HL-60 (cell line): ENCODE measurements at regions not wholly inside any gene's neighbourhood (a gene's known extent, or its start where the extent isn't known, plus 50 kb on each side); places are given as distances from the start of the nearest gene placed in this dataset.
"Not testable (repeated sequence)": the region's sequence is repeated elsewhere in the genome, so short reads cannot be mapped to it uniquely, and the experiment has no call there.

Source experiments
- DNase-seq, 2 experiments: peaks; one replicate each; pipeline ENCODE4 v3.0.0-alpha.2; 2010 to 2020; ENCODE audit warnings: low read depth in 1 of 2, low spot score in 1 of 2
- H3K27ac ChIP-seq: fragments of 250-450 bp; sonication (Bioruptor Pico); replicated peaks from 2 replicates; pipeline ENCODE4 v1.5.1; 2020; ENCODE audit warnings: mild to moderate bottlenecking, moderate library complexity
- H3K27me3 ChIP-seq: fragments of 250-450 bp; sonication (Bioruptor Pico); 2 replicates; pipeline ENCODE4 v1.5.1; 2021; ENCODE audit warnings: mild to moderate bottlenecking, moderate library complexity; ENCODE audit not compliant: insufficient read depth, poor library complexity, severe bottlenecking
- H3K4me3 ChIP-seq: replicated peaks from 2 replicates; pipeline ENCODE4 v1.5.1; 2011; ENCODE audit warnings: mild to moderate bottlenecking, control low read depth, low read length; ENCODE audit not compliant: insufficient read depth
- CTCF ChIP-seq: IDR thresholded peaks from one replicate; pipeline ENCODE4 v1.5.1; 2011; ENCODE audit warnings: low read length, control low read depth, inconsistent platforms; ENCODE audit not compliant: insufficient read depth
- GABPA ChIP-seq: IDR thresholded peaks from 2 replicates; pipeline ENCODE4 v1.6.1; 2012; ENCODE audit warnings: low read depth
- POLR2AphosphoS5 ChIP-seq: IDR thresholded peaks from 2 replicates; pipeline ENCODE4 v1.6.1; 2012; ENCODE audit warnings: low read depth
- SPI1 ChIP-seq: IDR thresholded peaks from 2 replicates; pipeline ENCODE4 v1.6.1; 2012; ENCODE audit warnings: low read depth, mild to moderate bottlenecking, borderline replicate concordance
- TF ChIP-seq, protein P1 (sequence below): IDR thresholded peaks from 2 replicates; pipeline ENCODE4 v1.6.1; 2012; ENCODE audit warnings: low read depth; ENCODE audit not compliant: insufficient replicate concordance

- Histone ChIP-seq H3K27me3 (no peaks in the 10 kb centered on the region), H3K4me3 (no peak overlapping the region), H3K27ac (no peak overlapping the region)
- DNase-seq = no peak
- TF ChIP-seq CTCF (no peak), POLR2AphosphoS5 (no peak), GABPA (no peak)
- TF ChIP-seq, protein P1, sequence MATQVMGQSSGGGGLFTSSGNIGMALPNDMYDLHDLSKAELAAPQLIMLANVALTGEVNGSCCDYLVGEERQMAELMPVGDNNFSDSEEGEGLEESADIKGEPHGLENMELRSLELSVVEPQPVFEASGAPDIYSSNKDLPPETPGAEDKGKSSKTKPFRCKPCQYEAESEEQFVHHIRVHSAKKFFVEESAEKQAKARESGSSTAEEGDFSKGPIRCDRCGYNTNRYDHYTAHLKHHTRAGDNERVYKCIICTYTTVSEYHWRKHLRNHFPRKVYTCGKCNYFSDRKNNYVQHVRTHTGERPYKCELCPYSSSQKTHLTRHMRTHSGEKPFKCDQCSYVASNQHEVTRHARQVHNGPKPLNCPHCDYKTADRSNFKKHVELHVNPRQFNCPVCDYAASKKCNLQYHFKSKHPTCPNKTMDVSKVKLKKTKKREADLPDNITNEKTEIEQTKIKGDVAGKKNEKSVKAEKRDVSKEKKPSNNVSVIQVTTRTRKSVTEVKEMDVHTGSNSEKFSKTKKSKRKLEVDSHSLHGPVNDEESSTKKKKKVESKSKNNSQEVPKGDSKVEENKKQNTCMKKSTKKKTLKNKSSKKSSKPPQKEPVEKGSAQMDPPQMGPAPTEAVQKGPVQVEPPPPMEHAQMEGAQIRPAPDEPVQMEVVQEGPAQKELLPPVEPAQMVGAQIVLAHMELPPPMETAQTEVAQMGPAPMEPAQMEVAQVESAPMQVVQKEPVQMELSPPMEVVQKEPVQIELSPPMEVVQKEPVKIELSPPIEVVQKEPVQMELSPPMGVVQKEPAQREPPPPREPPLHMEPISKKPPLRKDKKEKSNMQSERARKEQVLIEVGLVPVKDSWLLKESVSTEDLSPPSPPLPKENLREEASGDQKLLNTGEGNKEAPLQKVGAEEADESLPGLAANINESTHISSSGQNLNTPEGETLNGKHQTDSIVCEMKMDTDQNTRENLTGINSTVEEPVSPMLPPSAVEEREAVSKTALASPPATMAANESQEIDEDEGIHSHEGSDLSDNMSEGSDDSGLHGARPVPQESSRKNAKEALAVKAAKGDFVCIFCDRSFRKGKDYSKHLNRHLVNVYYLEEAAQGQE = no peak
These were observed 98.6 kb upstream of the LRPAP1 start for GRCh38 chr4:3630598-3631543.

DNA sequence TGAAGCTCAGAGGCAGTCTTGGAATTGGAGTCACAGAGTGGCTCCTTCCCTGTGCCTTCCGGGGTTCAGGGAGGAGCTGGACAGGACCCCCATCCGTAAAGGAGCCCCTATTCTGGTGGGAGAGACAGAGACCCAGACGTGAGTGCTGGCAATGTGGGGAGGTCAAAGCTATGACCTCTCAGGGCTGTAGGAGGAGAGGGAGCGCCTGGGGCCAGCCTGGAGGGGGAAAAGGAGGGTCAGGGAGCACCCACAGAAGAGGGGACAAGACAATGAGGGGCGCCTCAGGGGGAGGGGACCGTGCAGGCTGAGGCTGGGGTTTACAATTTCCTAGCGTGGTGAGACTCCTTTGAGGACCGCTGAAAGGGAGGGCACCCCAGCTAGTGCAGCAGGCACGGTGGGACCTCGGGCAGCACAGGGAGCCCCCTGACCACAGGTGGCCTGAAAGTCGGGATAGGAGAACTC lies 97.9 kb upstream of the LRPAP1 start:
- no peak for TF ChIP-seq POLR2AphosphoS5
- no peak for TF ChIP-seq SPI1
- TF ChIP-seq, protein P1 = no peak
- TF ChIP-seq GABPA = no peak
- TF ChIP-seq CTCF = no peak
- DNase-seq = no peak
- no peaks in the 10 kb centered on the region for H3K27me3 ChIP-seq
- H3K27ac ChIP-seq = no peak overlapping the region
- no peak overlapping the region for H3K4me3 ChIP-seq

DNA sequence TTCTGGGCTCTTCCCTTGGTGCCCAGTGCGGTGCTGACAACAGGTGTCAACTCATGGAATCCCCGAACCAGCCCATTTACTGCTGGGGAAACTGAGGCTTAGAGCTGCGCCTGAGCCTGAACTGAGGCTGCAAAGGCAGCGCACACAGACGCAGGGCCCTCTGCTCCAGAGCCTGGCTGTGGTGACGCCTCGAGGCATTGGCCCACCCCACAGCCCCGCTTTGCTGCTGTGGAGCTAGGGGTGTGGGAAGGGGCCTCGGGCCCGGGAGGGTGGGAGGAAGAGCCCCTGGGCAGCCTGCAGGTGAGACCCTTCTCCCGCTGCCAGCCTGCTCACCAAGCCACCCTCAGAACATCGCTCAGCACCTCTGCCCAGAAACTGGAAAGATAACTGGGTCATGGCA lies 97.4 kb upstream of the LRPAP1 start:
- Histone ChIP-seq H3K4me3 (no peak overlapping the region), H3K27ac (no peak overlapping the region), H3K27me3 (no peaks in the 10 kb centered on the region)
- DNase-seq = no peak
- TF ChIP-seq CTCF (no peak), GABPA (no peak), SPI1 (no peak), POLR2AphosphoS5 (no peak)
- TF ChIP-seq, protein P1 = no peak

DNA sequence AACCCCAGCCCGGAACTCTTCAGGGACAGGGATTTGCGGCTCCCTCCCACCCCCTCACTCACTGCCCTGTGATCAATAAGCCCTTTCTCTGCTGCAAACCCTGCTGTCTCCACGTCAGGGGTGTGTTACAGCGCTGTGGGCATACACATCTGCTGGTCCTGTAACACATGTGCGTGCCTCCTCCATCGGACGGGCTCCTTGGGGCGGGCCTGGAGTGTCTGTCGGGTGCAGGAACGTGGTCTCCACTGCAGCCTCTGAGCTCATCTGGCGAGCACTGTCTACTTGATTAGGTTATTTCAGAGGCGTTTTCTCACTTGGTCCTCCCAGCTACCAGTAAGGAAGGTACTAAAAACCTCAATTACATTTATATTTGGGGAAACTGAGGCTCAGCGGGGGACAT lies 97.0 kb upstream of the LRPAP1 start:
- not testable (repeated sequence) for H3K27ac ChIP-seq, H3K27me3 ChIP-seq, H3K4me3 ChIP-seq, DNase-seq
